Endodermal cell (in vitro differentiated cells): ENCODE measurements at regions not wholly inside any gene's neighbourhood (a gene's known extent, or its start where the extent isn't known, plus 50 kb on each side); places are given as distances from the start of the nearest gene placed in this dataset.

Experiments
- DNase-seq: peaks from one replicate; pipeline ENCODE4 v3.0.0-alpha.2; 2017
- H3K27ac ChIP-seq: 2 replicates; pipeline ENCODE4 v1.5.1; 2013; ENCODE audit warnings: mild to moderate bottlenecking, low read depth, low read length, moderate library complexity
- H3K27me3 ChIP-seq: 2 replicates; pipeline ENCODE4 v1.6.1; 2013; ENCODE audit warnings: mild to moderate bottlenecking, low read length, moderate library complexity; ENCODE audit not compliant: insufficient read depth, control insufficient read depth, poor library complexity, severe bottlenecking
- H3K36me3 ChIP-seq: 2 replicates; pipeline ENCODE4 v1.7.0; 2013; ENCODE audit warnings: mild to moderate bottlenecking, low read length, moderate library complexity; ENCODE audit not compliant: control insufficient read depth, insufficient read depth
- H3K4me1 ChIP-seq: one replicate; pipeline ENCODE4 v1.7.0; 2013; ENCODE audit warnings: low read length; ENCODE audit not compliant: control insufficient read depth, insufficient read depth
- H3K4me3 ChIP-seq: 2 replicates; pipeline ENCODE4 v1.5.1; 2013; ENCODE audit warnings: mild to moderate bottlenecking, low read length, moderate library complexity
- H3K9ac ChIP-seq: 2 replicates; pipeline ENCODE4 v1.6.1; 2013; ENCODE audit warnings: mild to moderate bottlenecking, low read length, moderate library complexity; ENCODE audit not compliant: poor library complexity, severe bottlenecking; ENCODE audit errors: extremely low read depth
- H3K9me3 ChIP-seq: 2 replicates; pipeline ENCODE4 v1.6.1; 2013; ENCODE audit warnings: mild to moderate bottlenecking, low read length, moderate library complexity; ENCODE audit not compliant: control insufficient read depth
- H3K27ac Mint-ChIP-seq: 2 replicates; pipeline ENCODE4 v1.8.0; 2020; ENCODE audit warnings: mixed read lengths
- H3K27me3 Mint-ChIP-seq: 2 replicates; pipeline ENCODE4 v1.8.0; 2021; ENCODE audit warnings: mild to moderate bottlenecking, mixed read lengths; ENCODE audit not compliant: insufficient read depth
- H3K36me3 Mint-ChIP-seq: 2 replicates; pipeline ENCODE4 v1.8.0; 2020; ENCODE audit warnings: low read depth, mixed read lengths
- H3K4me1 Mint-ChIP-seq: 2 replicates; pipeline ENCODE4 v1.8.0; 2020; ENCODE audit warnings: mixed read lengths
- H3K4me3 Mint-ChIP-seq: 2 replicates; pipeline ENCODE4 v1.8.0; 2020; ENCODE audit warnings: mild to moderate bottlenecking, moderate library complexity, mixed read lengths
- H3K9me3 Mint-ChIP-seq: 2 replicates; pipeline ENCODE4 v1.8.0; 2020; ENCODE audit warnings: mild to moderate bottlenecking, mixed read lengths
- CTCF ChIP-seq: fragments of 200-600 bp; sonication (generic); conservative IDR thresholded peaks from 2 replicates; pipeline ENCODE4 v1.5.0; 2021; ENCODE audit warnings: antibody characterized with exemption, mild to moderate bottlenecking
- WGBS, 2 experiments: methylation state at CpG; one replicate each; pipeline versions ENCODE4 v1.1.5 to v1.1.7; 2013; ENCODE audit warnings: missing lambda C conversion rate in 2 of 2, mixed read lengths in 1 of 2; ENCODE audit not compliant: insufficient coverage in 1 of 2, insufficient read length in 1 of 2; 5-methylcytosine and 5-hydroxymethylcytosine counted together

GRCh38 chr3:137294839-137295238 lies 337.1 kb downstream of the IL20RB start:
- peaks cover 8% of the 10 kb centered on the region for H3K4me1 ChIP-seq
- no peaks in the 10 kb centered on the region for H3K9me3 Mint-ChIP-seq
- H3K27ac Mint-ChIP-seq, result peak overlapping the region; percentile 14
- TF ChIP-seq CTCF, result peak; percentile 29
- peaks cover 37% of the 10 kb centered on the region for H3K4me1 Mint-ChIP-seq
- no peak overlapping the region for H3K9ac ChIP-seq
- no peaks in the 10 kb centered on the region for H3K27me3 ChIP-seq
- H3K9me3 ChIP-seq, result no peaks in the 10 kb centered on the region
- no CpG with 5 or more reads among the region's 1 CpG for WGBS, 2 experiments
- peak; percentile 54 for DNase-seq
- H3K27me3 Mint-ChIP-seq, result peaks cover 32% of the 10 kb centered on the region
- no peaks in the 10 kb centered on the region for H3K36me3 Mint-ChIP-seq
- no peaks in the 10 kb centered on the region for H3K36me3 ChIP-seq
- H3K4me3 ChIP-seq, result no peak overlapping the region
- peak overlapping the region; percentile 7 for H3K4me3 Mint-ChIP-seq
- H3K27ac ChIP-seq, result no peak overlapping the region

- no peaks in the 10 kb centered on the region for H3K27me3 ChIP-seq
- no peak overlapping the region for H3K27ac ChIP-seq
- peak; percentile 60 for DNase-seq
- no peaks in the 10 kb centered on the region for H3K36me3 ChIP-seq
- peaks cover 8% of the 10 kb centered on the region for H3K4me1 ChIP-seq
- WGBS, 2 experiments, result 84 to 89% methylated on average over 3 of the region's 3 CpGs
- TF ChIP-seq CTCF, result no peak
- H3K27me3 Mint-ChIP-seq, result peaks cover 36% of the 10 kb centered on the region
- H3K27ac Mint-ChIP-seq, result no peak overlapping the region
- H3K9me3 ChIP-seq, result no peaks in the 10 kb centered on the region
- no peak overlapping the region for H3K4me3 Mint-ChIP-seq
- H3K9me3 Mint-ChIP-seq, result no peaks in the 10 kb centered on the region
- no peaks in the 10 kb centered on the region for H3K36me3 Mint-ChIP-seq
- no peak overlapping the region for H3K9ac ChIP-seq
- no peak overlapping the region for H3K4me3 ChIP-seq
- H3K4me1 Mint-ChIP-seq, result peaks cover 37% of the 10 kb centered on the region
Observed at GRCh38 chr3:137295336-137295735, 337.6 kb downstream of the IL20RB start.

- Mint-ChIP-seq H3K4me1 (peaks cover 37% of the 10 kb centered on the region), H3K4me3 (no peak overlapping the region), H3K27me3 (peaks cover 37% of the 10 kb centered on the region), H3K9me3 (no peaks in the 10 kb centered on the region), H3K36me3 (no peaks in the 10 kb centered on the region), H3K27ac (no peak overlapping the region)
- no peak overlapping the region for H3K4me3 ChIP-seq
- no peaks in the 10 kb centered on the region for H3K36me3 ChIP-seq
- no peaks in the 10 kb centered on the region for H3K9me3 ChIP-seq
- H3K4me1 ChIP-seq, result peaks cover 8% of the 10 kb centered on the region
- TF ChIP-seq CTCF, result no peak
- no peak overlapping the region for H3K9ac ChIP-seq
- H3K27me3 ChIP-seq, result no peaks in the 10 kb centered on the region
- no peak for DNase-seq
- WGBS, 2 experiments, result 70 to 100% methylated on average over 1 to 2 of the region's 2 CpGs
- H3K27ac ChIP-seq, result no peak overlapping the region
Observed at GRCh38 chr3:137296116-137296515, 338.3 kb downstream of the IL20RB start.
